K562 (cell line): ENCODE measurements at regions not wholly inside any gene's neighbourhood (a gene's known extent, or its start where the extent isn't known, plus 50 kb on each side); places are given as distances from the start of the nearest gene placed in this dataset.

Experiments used
- ARID1B ChIP-seq: fragments of 450-650 bp; IDR thresholded peaks from 2 replicates; pipeline ENCODE4 v1.6.1; 2016; ENCODE audit warnings: antibody characterized with exemption, mild to moderate bottlenecking, inconsistent platforms
- ATF4 ChIP-seq: fragments of 450-650 bp; formaldehyde crosslinking; IDR thresholded peaks from 2 replicates; pipeline ENCODE4 v1.4.0; 2022; ENCODE audit warnings: mild to moderate bottlenecking, moderate library complexity
- E2F6 ChIP-seq, 2 experiments: IDR thresholded peaks; 2 replicates each; pipeline ENCODE4 v1.6.1; 2011; ENCODE audit warnings: borderline replicate concordance in 1 of 2, control low read depth in 1 of 2, low read depth in 1 of 2, low read length in 1 of 2, mild to moderate bottlenecking in 1 of 2, mixed read lengths in 1 of 2, moderate library complexity in 1 of 2; ENCODE audit not compliant: insufficient read depth in 1 of 2, insufficient read length in 1 of 2, poor library complexity in 1 of 2, severe bottlenecking in 1 of 2; ENCODE audit errors: extremely low read depth in 1 of 2
- ETS1 ChIP-seq: conservative IDR thresholded peaks from 2 replicates; pipeline ENCODE4 v1.6.1; 2011; ENCODE audit warnings: low read depth, mild to moderate bottlenecking, low read length; ENCODE audit not compliant: control insufficient read depth
- HDAC1 ChIP-seq, 2 experiments: fragments of 450-650 bp; IDR thresholded peaks; 2 replicates each; pipeline ENCODE4 v1.6.1; 2016 to 2017; ENCODE audit warnings: inconsistent platforms in 1 of 2, mild to moderate bottlenecking in 1 of 2, moderate library complexity in 1 of 2
- MCM3 ChIP-seq: fragments of 450-650 bp; IDR thresholded peaks from 2 replicates; pipeline ENCODE4 v1.6.1; 2016
- NFATC3 ChIP-seq: fragments of 450-650 bp; IDR thresholded peaks from 2 replicates; pipeline ENCODE4 v1.6.1; 2017; ENCODE audit warnings: mild to moderate bottlenecking
- NONO ChIP-seq, 2 experiments: fragments of 200-400 bp in 1 of 2; fragments of 450-650 bp in 1 of 2; formaldehyde crosslinking in 1 of 2; IDR thresholded peaks; 2 replicates each; pipeline ENCODE4 v1.6.1; 2017; ENCODE audit warnings: low read depth in 2 of 2, mild to moderate bottlenecking in 2 of 2, moderate library complexity in 2 of 2, low read length in 1 of 2
- NR2F6 ChIP-seq: fragments of 450-650 bp; formaldehyde crosslinking; IDR thresholded peaks from 2 replicates; pipeline ENCODE4 v1.4.0; 2020; ENCODE audit warnings: mild to moderate bottlenecking
- POLR2H ChIP-seq: IDR thresholded peaks from 2 replicates; pipeline ENCODE4 v1.6.1; 2016; ENCODE audit warnings: missing genetic modification characterization, low read depth, mild to moderate bottlenecking, control low read depth, missing compliant biosample characterization, moderate library complexity
- RREB1 ChIP-seq: fragments of 250-450 bp; sonication (Bioruptor Pico); IDR thresholded peaks from 2 replicates; pipeline ENCODE4 v1.4.0; 2020
- SRSF1 ChIP-seq: fragments of 200-400 bp; formaldehyde crosslinking; IDR thresholded peaks from 2 replicates; pipeline ENCODE4 v1.6.1; 2017; ENCODE audit warnings: mild to moderate bottlenecking, low read depth, low read length, moderate library complexity
- TAL1 ChIP-seq: fragments of 450-650 bp; IDR thresholded peaks from 2 replicates; pipeline ENCODE4 v1.6.1; 2016; ENCODE audit warnings: mild to moderate bottlenecking
- TBL1XR1 ChIP-seq, 2 experiments: IDR thresholded peaks; 2 replicates each; pipeline ENCODE4 v1.6.1; 2012; ENCODE audit warnings: improper control_type of control experiment in 2 of 2, low read length in 2 of 2, mild to moderate bottlenecking in 1 of 2
- TEAD4 ChIP-seq, 2 experiments: sonication (generic) in 1 of 2; formaldehyde crosslinking in 1 of 2; IDR thresholded peaks; 2 replicates each; pipeline versions ENCODE4 v1.6.1 to v1.8.0; 2012 to 2022; ENCODE audit warnings: borderline replicate concordance in 1 of 2, inconsistent platforms in 1 of 2, low read length in 1 of 2, mild to moderate bottlenecking in 1 of 2, missing genetic modification reagents in 1 of 2
- ZNF740 ChIP-seq, 3 experiments: fragments of 200-800 bp in 1 of 3; sonication (Bioruptor generic) in 1 of 3; sonication (generic) in 1 of 3; formaldehyde crosslinking in 1 of 3; IDR thresholded peaks; 2 replicates each; pipeline versions ENCODE4 v1.6.1 to v1.8.0; 2016 to 2022; ENCODE audit warnings: mild to moderate bottlenecking in 2 of 3, missing compliant biosample characterization in 2 of 3, missing genetic modification characterization in 2 of 3, missing genetic modification reagents in 1 of 3

GRCh38 chr6:28789553-28790083 lies 134.2 kb downstream of the TRIM27 start (continued):
- 0 out of 2 replicates have a peak, but pooled peaks have one; percentile 13 for TF ChIP-seq RREB1 (CRISPR knock-in tag)
- no peak for TF ChIP-seq NR2F6 (CRISPR knock-in tag)
- no peak for TF ChIP-seq ATF4 (CRISPR knock-in tag)
- no peak for TF ChIP-seq MCM3
- TF ChIP-seq TBL1XR1 (IDR thresholded peaks at IDR 0.05; ENCODE audit: low read length in 2 of 2) = peak in 1 of 2 experiments; percentile 36; a peak in 1 of 4 replicates
- TF ChIP-seq TEAD4 (IDR thresholded peaks at IDR 0.05; ENCODE audit: low read length) = peak; percentile 76
- no peak for TF ChIP-seq TEAD4 (CRISPR knock-in tag; IDR thresholded peaks at IDR 0.05; ENCODE audit: borderline replicate concordance)
- peak; percentile 76; the same call in 1 of the 2 replicates for TF ChIP-seq ETS1
- no peak for TF ChIP-seq SRSF1
- TF ChIP-seq ARID1B = peak; percentile 62
- peak; percentile 99 for TF ChIP-seq POLR2H (tag)
- TF ChIP-seq NONO (IDR thresholded peaks at IDR 0.05; ENCODE audit: low read depth in 2 of 2, low read length in 1 of 2) = peak in 1 of 2 experiments; percentile 42; a peak in 1 of 4 replicates
- TF ChIP-seq TAL1 = peak; percentile 26; the same call in 1 of the 2 replicates
- peak in 1 of 2 experiments; percentile 66; a peak in 1 of 4 replicates for TF ChIP-seq HDAC1 (IDR thresholded peaks at IDR 0.05)
- peak in 1 of 2 experiments; percentile 6 for TF ChIP-seq E2F6 (IDR thresholded peaks at IDR 0.05; ENCODE audit: borderline replicate concordance in 1 of 2, extremely low read depth in 1 of 2, insufficient read depth in 1 of 2, insufficient read length in 1 of 2, low read depth in 1 of 2, low read length in 1 of 2, poor library complexity in 1 of 2, severe bottlenecking in 1 of 2)
- peak; percentile 43; the same call in 1 of the 2 replicates for TF ChIP-seq NFATC3
- TF ChIP-seq ZNF740 (CRISPR knock-in tag; IDR thresholded peaks at IDR 0.05) = peak; percentile 65
- peak in 1 of 2 experiments; percentile 70; a peak in 1 of 4 replicates for TF ChIP-seq ZNF740 (tag; IDR thresholded peaks at IDR 0.05)
